B cell (primary cell): ENCODE measurements at regions not wholly inside any gene's neighbourhood (a gene's known extent, or its start where the extent isn't known, plus 50 kb on each side); places are given as distances from the start of the nearest gene placed in this dataset.
"Not testable (repeated sequence)": the region's sequence is repeated elsewhere in the genome, so short reads cannot be mapped to it uniquely, and the experiment has no call there.

Experiments
- ATAC-seq: fragments of 200-7000 bp; cut with Tn5 transposase; one replicate; pipeline ENCODE4 v1.10.0; 2021; ENCODE audit warnings: low read depth, mild to moderate bottlenecking, moderate number of reproducible peaks, moderate library complexity
- CTCF ChIA-PET: fragments of 350-600 bp; sonication (Branson Sonifier 250); formaldehyde crosslinking; loops from one replicate; lab custom pipeline; 2021; ENCODE audit warnings: antibody characterized with exemption, inconsistent platforms; lab: Charles Lee
- POLR2A ChIA-PET: fragments of 350-600 bp; sonication (Branson Sonifier 250); formaldehyde crosslinking; loops from one replicate; lab custom pipeline; 2021; ENCODE audit warnings: antibody characterized with exemption; lab: Charles Lee
- DNase-seq: peaks from one replicate; pipeline ENCODE4 v3.0.0; 2013
- H2AFZ ChIP-seq: 2 replicates; pipeline ENCODE4 v1.6.1; 2012; ENCODE audit warnings: mild to moderate bottlenecking, low read depth, low read length; ENCODE audit not compliant: insufficient read depth, poor library complexity, severe bottlenecking
- H3K27ac ChIP-seq, 2 donors: 1 replicate in 1 of 2; 2 replicates in 1 of 2; pipeline ENCODE4 v1.5.1; 2012 to 2013; ENCODE audit warnings: low read length in 2 of 2, mild to moderate bottlenecking in 2 of 2, moderate library complexity in 1 of 2
- H3K27me3 ChIP-seq, 4 experiments: fragments of 200-600 bp in 1 of 4; sonication (generic) in 1 of 4; replicated peaks in 1 of 4; 1 replicate in 2 of 4; 2 replicates in 2 of 4; pipeline versions ENCODE4 v1.6.1 to v1.7.0; 2013 to 2016; ENCODE audit warnings: low read length in 3 of 4, mild to moderate bottlenecking in 2 of 4, mixed read lengths in 1 of 4, moderate library complexity in 1 of 4; ENCODE audit not compliant: insufficient read depth in 4 of 4, control insufficient read depth in 3 of 4; ENCODE audit errors: control extremely low read depth in 1 of 4
- H3K36me3 ChIP-seq, 2 experiments: replicated peaks in 1 of 2; 1 replicate in 1 of 2; 2 replicates in 1 of 2; pipeline versions ENCODE4 v1.6.1 to v1.7.1; 2013; ENCODE audit warnings: low read length in 1 of 2; ENCODE audit not compliant: insufficient read depth in 2 of 2, control insufficient read depth in 1 of 2; ENCODE audit errors: control extremely low read depth in 1 of 2, extremely low read depth in 1 of 2
- H3K4me1 ChIP-seq, 2 donors: fragments of 200-600 bp in 1 of 2; sonication (generic) in 1 of 2; 1 replicate in 1 of 2; 2 replicates in 1 of 2; pipeline versions ENCODE4 v1.5.1 to v1.6.1; 2013 to 2017; ENCODE audit warnings: low read length in 2 of 2; ENCODE audit not compliant: control insufficient read depth in 2 of 2, insufficient read depth in 2 of 2
- H3K4me2 ChIP-seq: replicated peaks from 2 replicates; pipeline ENCODE3; 2012; ENCODE audit warnings: mild to moderate bottlenecking, low read depth, low read length; ENCODE audit not compliant: poor library complexity, severe bottlenecking
- H3K4me3 ChIP-seq, 5 experiments: fragments of 200-600 bp in 1 of 5; sonication (generic) in 1 of 5; 1 replicate in 3 of 5; 2 replicates in 2 of 5; pipeline versions ENCODE4 v1.5.1 to v1.7.0; 2011 to 2016; ENCODE audit warnings: low read length in 4 of 5, mild to moderate bottlenecking in 4 of 5, low read depth in 2 of 5, control low read depth in 1 of 5, moderate library complexity in 1 of 5; ENCODE audit not compliant: insufficient read depth in 1 of 5; ENCODE audit errors: control extremely low read depth in 1 of 5, extremely low read depth in 1 of 5
- H3K79me2 ChIP-seq: fragments of 200-600 bp; sonication (generic); one replicate; pipeline ENCODE4 v1.6.0; 2016; ENCODE audit warnings: low read length; ENCODE audit not compliant: control insufficient read depth, insufficient read depth
- H3K9ac ChIP-seq: fragments of 200-600 bp; sonication (generic); 2 replicates; pipeline ENCODE4 v1.6.1; 2017; ENCODE audit warnings: mild to moderate bottlenecking, low read length, moderate library complexity
- H3K9me3 ChIP-seq, 3 donors: one replicate each; pipeline versions ENCODE4 v1.6.1 to v1.7.1; 2013; ENCODE audit warnings: low read length in 2 of 3; ENCODE audit not compliant: control insufficient read depth in 2 of 3, insufficient read depth in 1 of 3; ENCODE audit errors: control extremely low read depth in 1 of 3
- H4K20me1 ChIP-seq: 2 replicates; pipeline ENCODE4 v1.6.0; 2012; ENCODE audit warnings: mild to moderate bottlenecking, low read length; ENCODE audit not compliant: insufficient read depth, control insufficient read depth, poor library complexity, severe bottlenecking
- H3K27ac Mint-ChIP-seq: one replicate; pipeline ENCODE4 v1.8.0; 2021; ENCODE audit warnings: mixed read lengths
- H3K27me3 Mint-ChIP-seq: one replicate; pipeline ENCODE4 v1.8.0; 2021; ENCODE audit warnings: mixed read lengths
- H3K4me1 Mint-ChIP-seq: one replicate; pipeline ENCODE4 v1.8.0; 2021; ENCODE audit warnings: mixed read lengths
- H3K4me3 Mint-ChIP-seq: one replicate; pipeline ENCODE4 v1.8.0; 2021; ENCODE audit warnings: mixed read lengths
- H3K9me3 Mint-ChIP-seq: one replicate; pipeline ENCODE4 v1.8.0; 2022; ENCODE audit warnings: mixed read lengths; ENCODE audit not compliant: insufficient read depth
- WGBS: methylation state at CpG from one replicate; pipeline ENCODE4 v1.1.5; 2013; ENCODE audit warnings: missing lambda C conversion rate; ENCODE audit not compliant: insufficient coverage; 5-methylcytosine and 5-hydroxymethylcytosine counted together
- intact Hi-C: fragments of 100-400 bp; cut with micrococcal nuclease; formaldehyde crosslinking; loops from one replicate; pipeline ENCODE4 v1.10.0; 2022

DNA sequence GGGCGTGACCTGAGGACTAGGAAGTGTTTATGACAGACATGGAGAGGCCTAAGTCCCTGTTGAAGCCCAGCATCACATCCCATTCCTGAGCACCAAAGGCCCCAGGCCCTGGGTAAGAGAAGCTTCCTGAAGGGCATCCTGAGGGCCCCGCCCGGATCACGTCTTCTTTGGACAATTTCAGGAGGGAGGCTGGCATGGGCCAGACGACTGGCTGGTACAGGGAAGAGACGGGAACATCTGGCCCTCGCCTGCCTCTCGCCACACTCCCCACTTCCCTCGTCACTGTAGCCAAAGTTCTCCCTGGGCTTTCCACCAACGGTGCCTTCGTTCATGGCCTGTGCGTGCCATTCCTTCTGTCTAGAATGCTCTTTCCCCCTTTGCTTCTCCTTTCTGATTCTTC is 128.1 kb downstream of the LRRC37A3 start:
- H3K4me1 ChIP-seq, H3K27me3 ChIP-seq, H3K9me3 Mint-ChIP-seq, H3K27ac Mint-ChIP-seq, CTCF ChIA-PET, H3K9me3 ChIP-seq, ATAC-seq, H4K20me1 ChIP-seq, H3K4me3 ChIP-seq, DNase-seq, H3K27me3 Mint-ChIP-seq, H3K4me2 ChIP-seq, H2AFZ ChIP-seq, H3K9ac ChIP-seq, intact Hi-C loops, POLR2A ChIA-PET, H3K79me2 ChIP-seq, H3K4me1 Mint-ChIP-seq, H3K4me3 Mint-ChIP-seq, H3K27ac ChIP-seq, H3K36me3 ChIP-seq: not testable (repeated sequence)
- 96% methylated on average over 4 of the region's 12 CpGs for WGBS

DNA sequence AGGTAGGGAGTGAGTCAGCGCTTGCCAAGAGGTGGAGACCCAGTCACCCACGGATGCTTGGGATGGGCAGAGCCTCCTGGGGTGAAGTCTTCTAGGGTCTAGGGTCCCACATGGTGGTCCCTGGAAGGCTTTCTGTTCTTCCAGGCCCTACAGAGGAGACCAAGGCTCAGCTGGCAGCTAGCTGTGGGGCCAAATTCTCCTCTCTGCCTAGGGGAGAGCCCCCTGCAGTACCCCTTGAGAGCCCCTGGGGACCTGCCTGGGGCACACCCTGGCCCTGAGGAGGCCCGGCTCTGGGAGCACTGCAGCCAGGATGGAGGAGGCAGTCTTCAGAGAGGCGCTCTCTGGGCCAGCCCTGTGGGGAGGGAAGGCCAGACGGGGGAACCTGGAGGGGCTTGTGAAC is 128.6 kb upstream of the SMURF2 start:
- H3K4me3 ChIP-seq, H3K4me3 Mint-ChIP-seq, H3K4me1 Mint-ChIP-seq, H3K9me3 Mint-ChIP-seq, POLR2A ChIA-PET, H2AFZ ChIP-seq, H3K4me2 ChIP-seq, DNase-seq, H3K27ac Mint-ChIP-seq, H3K9ac ChIP-seq, H3K9me3 ChIP-seq, intact Hi-C loops, H4K20me1 ChIP-seq, H3K27me3 ChIP-seq, H3K27ac ChIP-seq, CTCF ChIA-PET, H3K27me3 Mint-ChIP-seq, H3K4me1 ChIP-seq, ATAC-seq, H3K79me2 ChIP-seq: not testable (repeated sequence)
- H3K36me3 ChIP-seq: peaks cover 0 to 13% of the 10 kb centered on the region in 2 experiments
- 100% methylated on average over 2 of the region's 5 CpGs for WGBS

GRCh38 chr17:64790193-64790592 is 128.1 kb upstream of the SMURF2 start:
- H3K36me3 ChIP-seq: peaks cover 0 to 13% of the 10 kb centered on the region in 2 experiments
- H3K4me1 ChIP-seq, DNase-seq, H3K27ac ChIP-seq, H3K4me1 Mint-ChIP-seq, H3K4me3 Mint-ChIP-seq, H3K27ac Mint-ChIP-seq, H3K4me2 ChIP-seq, H2AFZ ChIP-seq, H4K20me1 ChIP-seq, H3K9ac ChIP-seq, H3K27me3 Mint-ChIP-seq, H3K4me3 ChIP-seq, H3K79me2 ChIP-seq, CTCF ChIA-PET, ATAC-seq, intact Hi-C loops, H3K9me3 ChIP-seq, POLR2A ChIA-PET, H3K9me3 Mint-ChIP-seq, H3K27me3 ChIP-seq: not testable (repeated sequence)
- 100% methylated on average over 3 of the region's 5 CpGs for WGBS

GRCh38 chr17:64789061-64789445 is 126.9 kb upstream of the SMURF2 start:
- H3K4me3 ChIP-seq, intact Hi-C loops, DNase-seq, H2AFZ ChIP-seq, H3K27ac Mint-ChIP-seq, H3K9ac ChIP-seq, POLR2A ChIA-PET, H3K9me3 ChIP-seq, H3K27me3 Mint-ChIP-seq, H3K27me3 ChIP-seq, ATAC-seq, H3K4me3 Mint-ChIP-seq, H3K9me3 Mint-ChIP-seq, H3K27ac ChIP-seq, H3K4me1 Mint-ChIP-seq, H3K4me2 ChIP-seq, H3K79me2 ChIP-seq, H4K20me1 ChIP-seq, CTCF ChIA-PET, H3K4me1 ChIP-seq: not testable (repeated sequence)
- peaks cover 0 to 16% of the 10 kb centered on the region in 2 experiments for H3K36me3 ChIP-seq
- 93% methylated on average over 2 of the region's 8 CpGs for WGBS
